ENCODE measurements at regions not wholly inside any gene's neighbourhood (a gene's known extent, or its start where the extent isn't known, plus 50 kb on each side); places are given as distances from the start of the nearest gene placed in this dataset.

DNA sequence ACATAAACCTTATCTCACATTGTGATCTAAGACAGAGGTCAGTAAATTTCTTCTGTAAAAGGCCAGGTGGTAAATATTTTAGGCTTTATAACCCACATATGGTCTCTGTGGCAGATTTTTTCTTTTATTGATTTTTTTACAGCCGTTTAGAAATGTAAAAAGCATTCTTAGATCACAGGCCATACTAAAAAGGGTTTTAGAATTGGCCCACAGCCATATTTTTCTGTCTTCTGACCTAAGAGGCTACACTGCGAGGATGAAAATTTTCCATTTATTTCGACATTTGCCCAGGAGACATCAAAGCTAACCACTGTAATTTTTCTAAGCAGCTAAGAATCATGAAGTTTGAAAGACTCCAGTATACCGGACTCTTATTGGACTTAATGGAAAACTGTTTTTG lies 377.2 kb upstream of the SGO1 start:
- TF ChIP-seq, protein P1, sequence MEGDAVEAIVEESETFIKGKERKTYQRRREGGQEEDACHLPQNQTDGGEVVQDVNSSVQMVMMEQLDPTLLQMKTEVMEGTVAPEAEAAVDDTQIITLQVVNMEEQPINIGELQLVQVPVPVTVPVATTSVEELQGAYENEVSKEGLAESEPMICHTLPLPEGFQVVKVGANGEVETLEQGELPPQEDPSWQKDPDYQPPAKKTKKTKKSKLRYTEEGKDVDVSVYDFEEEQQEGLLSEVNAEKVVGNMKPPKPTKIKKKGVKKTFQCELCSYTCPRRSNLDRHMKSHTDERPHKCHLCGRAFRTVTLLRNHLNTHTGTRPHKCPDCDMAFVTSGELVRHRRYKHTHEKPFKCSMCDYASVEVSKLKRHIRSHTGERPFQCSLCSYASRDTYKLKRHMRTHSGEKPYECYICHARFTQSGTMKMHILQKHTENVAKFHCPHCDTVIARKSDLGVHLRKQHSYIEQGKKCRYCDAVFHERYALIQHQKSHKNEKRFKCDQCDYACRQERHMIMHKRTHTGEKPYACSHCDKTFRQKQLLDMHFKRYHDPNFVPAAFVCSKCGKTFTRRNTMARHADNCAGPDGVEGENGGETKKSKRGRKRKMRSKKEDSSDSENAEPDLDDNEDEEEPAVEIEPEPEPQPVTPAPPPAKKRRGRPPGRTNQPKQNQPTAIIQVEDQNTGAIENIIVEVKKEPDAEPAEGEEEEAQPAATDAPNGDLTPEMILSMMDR (conservative IDR thresholded peaks at IDR 0.05): no peak
- no peak for TF ChIP-seq ZFX (IDR thresholded peaks at IDR 0.05)

All from C4-2B (cell line).